Panc1 (cell line): ENCODE measurements at regions not wholly inside any gene's neighbourhood (a gene's known extent, or its start where the extent isn't known, plus 50 kb on each side); places are given as distances from the start of the nearest gene placed in this dataset.

Source experiments
- ATAC-seq: fragments of 200-7000 bp; cut with Tn5 transposase; 2 replicates; pipeline ENCODE4 v1.9.1; 2020; ENCODE audit warnings: mild to moderate bottlenecking, moderate library complexity
- BruUV-seq: library from RNA; stranded (reverse); fragments of 400-500 nt; replicated peaks from 2 replicates; lab custom pipeline; 2021; lab: Mats Ljungman, UMichigan
- CTCF ChIA-PET: fragments of 300-600 bp; sonication (Branson Sonifier 250); formaldehyde crosslinking; loops from one replicate; lab custom pipeline; 2022; ENCODE audit warnings: antibody characterized with exemption; lab: Charles Lee
- POLR2A ChIA-PET: fragments of 300-600 bp; sonication (Branson Sonifier 250); formaldehyde crosslinking; loops from one replicate; lab custom pipeline; 2022; ENCODE audit warnings: antibody characterized with exemption; lab: Charles Lee
- DNase-seq: peaks from one replicate; pipeline ENCODE4 v3.0.0-alpha.2; 2010; ENCODE audit warnings: low read depth, low spot score
- H3K27ac ChIP-seq: 2 replicates; pipeline ENCODE4 v1.5.1; 2011; ENCODE audit warnings: mild to moderate bottlenecking, low read length, inconsistent platforms
- H3K27me3 ChIP-seq: fragments of 200-500 bp; sonication (Bioruptor generic); 2 replicates; pipeline ENCODE4 v1.6.0; 2014; ENCODE audit warnings: low read length, inconsistent platforms; ENCODE audit not compliant: control insufficient read depth, insufficient read depth
- H3K36me3 ChIP-seq: fragments of 200-500 bp; sonication (Bioruptor generic); 2 replicates; pipeline ENCODE4 v1.5.1; 2014; ENCODE audit warnings: inconsistent platforms, mild to moderate bottlenecking, low read length, moderate library complexity; ENCODE audit not compliant: control insufficient read depth, insufficient read depth
- H3K4me1 ChIP-seq: 2 replicates; pipeline ENCODE4 v1.5.1; 2011; ENCODE audit warnings: inconsistent platforms, mild to moderate bottlenecking, low read length, moderate library complexity; ENCODE audit not compliant: control insufficient read depth, insufficient read depth
- H3K4me3 ChIP-seq, 2 experiments: 2 replicates each; pipeline ENCODE4 v1.5.1; 2011 to 2012; ENCODE audit warnings: low read depth in 2 of 2, low read length in 2 of 2, mild to moderate bottlenecking in 2 of 2, inconsistent platforms in 1 of 2, moderate library complexity in 1 of 2
- H3K9me3 ChIP-seq: fragments of 200-500 bp; sonication (Bioruptor generic); 2 replicates; pipeline ENCODE4 v1.5.1; 2014; ENCODE audit warnings: low read depth, mild to moderate bottlenecking, inconsistent platforms, low read length, moderate library complexity; ENCODE audit not compliant: control insufficient read depth, insufficient read depth
- CTCF ChIP-seq: fragments of 450-650 bp; IDR thresholded peaks from 2 replicates; pipeline ENCODE4 v1.5.1; 2017; ENCODE audit warnings: mild to moderate bottlenecking
- POLR2AphosphoS5 ChIP-seq: IDR thresholded peaks from 2 replicates; pipeline ENCODE4 v1.6.1; 2012; ENCODE audit warnings: mild to moderate bottlenecking, low read depth, low read length, moderate library complexity
- REST ChIP-seq, 2 experiments: IDR thresholded peaks; 2 replicates each; pipeline ENCODE4 v1.6.1; 2011 to 2012; ENCODE audit warnings: low read depth in 2 of 2, control low read depth in 1 of 2, low read length in 1 of 2, mild to moderate bottlenecking in 1 of 2, moderate library complexity in 1 of 2; ENCODE audit not compliant: insufficient read depth in 1 of 2
- SIN3A ChIP-seq: IDR thresholded peaks from 2 replicates; pipeline ENCODE4 v1.6.1; 2012; ENCODE audit warnings: low read depth, mild to moderate bottlenecking, low read length, moderate library complexity, borderline replicate concordance; ENCODE audit not compliant: insufficient read depth
- TCF7L2 ChIP-seq: IDR thresholded peaks from 2 replicates; pipeline ENCODE4 v1.6.1; 2011; ENCODE audit warnings: mild to moderate bottlenecking, low read depth, low read length, inconsistent platforms
- in situ Hi-C: cut with HindIII; loops from 2 replicates; pipeline ENCODE4 v1.10.0; 2016; ENCODE audit warnings: low sequenced_read_pairs, low pct_unique_long_range_greater_than_20kb
- intact Hi-C: fragments of 100-400 bp; cut with micrococcal nuclease; formaldehyde crosslinking; loops from one replicate; pipeline ENCODE4 v1.10.0; 2022; ENCODE audit not compliant: unreplicated experiment

- BruUV-seq: no TSS peak
- H3K9me3 ChIP-seq: no peaks in the 10 kb centered on the region
- H3K4me3 ChIP-seq: no peak overlapping the region
- in situ Hi-C loops (no loop called here), intact Hi-C loops (no loop called here)
- DNase-seq (no peak), ATAC-seq (no peak)
- no peak overlapping the region for H3K27ac ChIP-seq
- POLR2A ChIA-PET: no interaction called here
- peaks cover 6% of the 10 kb centered on the region for H3K27me3 ChIP-seq
- TF ChIP-seq POLR2AphosphoS5: no peak
- no peak for TF ChIP-seq TCF7L2
- no peaks in the 10 kb centered on the region for H3K4me1 ChIP-seq
- CTCF ChIA-PET: no interaction called here
- H3K36me3 ChIP-seq: no peaks in the 10 kb centered on the region
Measured at GRCh38 chr5:148713735-148714508, 59.6 kb upstream of the HTR4 start.

- intact Hi-C loops (no loop called here), in situ Hi-C loops (no loop called here)
- no peak for TF ChIP-seq TCF7L2
- no peak for TF ChIP-seq SIN3A
- no peak for TF ChIP-seq REST (IDR thresholded peaks at IDR 0.05; ENCODE audit: insufficient read depth in 1 of 2, low read depth in 2 of 2, low read length in 1 of 2)
- TF ChIP-seq POLR2AphosphoS5: no peak
- TF ChIP-seq CTCF: no peak
- DNase-seq (no peak), ATAC-seq (no peak)
- H3K4me3 ChIP-seq: no peak overlapping the region
- H3K9me3 ChIP-seq: no peaks in the 10 kb centered on the region
- no TSS peak for BruUV-seq
- ChIA-PET POLR2A (no interaction called here), CTCF (no interaction called here)
- no peaks in the 10 kb centered on the region for H3K4me1 ChIP-seq
- H3K36me3 ChIP-seq: no peaks in the 10 kb centered on the region
- peaks cover 20% of the 10 kb centered on the region for H3K27me3 ChIP-seq
- H3K27ac ChIP-seq: no peak overlapping the region
Measured at GRCh38 chr5:148716716-148717115, 62.4 kb upstream of the HTR4 start.

- ChIA-PET CTCF (no interaction called here), POLR2A (no interaction called here)
- BruUV-seq: no TSS peak
- Histone ChIP-seq H3K4me1 (no peaks in the 10 kb centered on the region), H3K4me3 (no peak overlapping the region), H3K9me3 (no peaks in the 10 kb centered on the region), H3K27me3 (peaks cover 22% of the 10 kb centered on the region), H3K27ac (no peak overlapping the region), H3K36me3 (no peaks in the 10 kb centered on the region)
- in situ Hi-C loops: no loop called here
- no peak for TF ChIP-seq SIN3A
- intact Hi-C loops: no loop called here
- ATAC-seq (no peak), DNase-seq (no peak)
Measured at GRCh38 chr5:148717668-148718067, 63.3 kb upstream of the HTR4 start.
